GM18868 (cell line): ENCODE measurements at regions not wholly inside any gene's neighbourhood (a gene's known extent, or its start where the extent isn't known, plus 50 kb on each side); places are given as distances from the start of the nearest gene placed in this dataset.

ENCODE experiments used
- ATAC-seq: cut with Tn5 transposase; IDR thresholded peaks from one replicate; pipeline ENCODE4 v1.9.1; 2021; ENCODE audit warnings: mild to moderate bottlenecking, moderate library complexity; ENCODE audit not compliant: unreplicated experiment

DNA sequence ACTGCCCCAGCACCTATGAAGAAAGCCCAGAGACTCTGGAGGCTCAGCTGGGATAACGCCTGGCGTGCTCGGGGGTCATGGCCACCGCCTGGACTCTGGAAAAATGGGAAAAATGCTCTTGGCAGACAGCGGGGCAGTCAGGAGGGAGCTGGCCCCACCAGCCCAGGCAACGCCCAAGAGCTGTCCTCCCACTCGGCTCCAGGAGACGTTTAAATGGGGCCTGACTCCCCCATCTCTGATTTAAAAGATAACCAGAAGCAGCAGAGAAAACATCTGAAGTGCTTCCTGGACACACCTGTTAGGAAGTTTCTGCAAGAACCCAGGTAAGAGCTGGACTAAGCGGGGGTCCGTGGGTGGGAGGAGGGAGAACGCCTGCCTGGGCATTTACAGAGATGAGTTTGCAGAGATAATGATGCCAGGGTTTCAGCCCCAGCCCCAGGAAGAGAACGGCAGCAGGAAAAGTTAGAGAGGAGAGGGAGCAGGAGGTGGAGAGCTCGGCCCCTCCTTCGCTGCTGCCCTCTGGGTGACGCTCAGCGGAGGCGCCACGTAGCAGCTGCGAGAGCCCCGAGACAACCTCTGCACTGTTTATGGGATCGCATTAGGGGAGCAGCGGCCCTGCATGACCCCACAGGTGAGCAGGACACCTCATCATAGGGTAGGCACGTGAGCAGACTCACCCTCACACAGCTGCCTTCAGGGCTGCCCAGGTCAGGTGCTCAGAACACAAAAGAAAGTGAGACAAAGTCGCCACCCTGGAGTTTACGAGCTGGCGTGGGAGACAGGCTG, 83.5 kb upstream of the INSIG1 start:
- ATAC-seq, result no peak

DNA sequence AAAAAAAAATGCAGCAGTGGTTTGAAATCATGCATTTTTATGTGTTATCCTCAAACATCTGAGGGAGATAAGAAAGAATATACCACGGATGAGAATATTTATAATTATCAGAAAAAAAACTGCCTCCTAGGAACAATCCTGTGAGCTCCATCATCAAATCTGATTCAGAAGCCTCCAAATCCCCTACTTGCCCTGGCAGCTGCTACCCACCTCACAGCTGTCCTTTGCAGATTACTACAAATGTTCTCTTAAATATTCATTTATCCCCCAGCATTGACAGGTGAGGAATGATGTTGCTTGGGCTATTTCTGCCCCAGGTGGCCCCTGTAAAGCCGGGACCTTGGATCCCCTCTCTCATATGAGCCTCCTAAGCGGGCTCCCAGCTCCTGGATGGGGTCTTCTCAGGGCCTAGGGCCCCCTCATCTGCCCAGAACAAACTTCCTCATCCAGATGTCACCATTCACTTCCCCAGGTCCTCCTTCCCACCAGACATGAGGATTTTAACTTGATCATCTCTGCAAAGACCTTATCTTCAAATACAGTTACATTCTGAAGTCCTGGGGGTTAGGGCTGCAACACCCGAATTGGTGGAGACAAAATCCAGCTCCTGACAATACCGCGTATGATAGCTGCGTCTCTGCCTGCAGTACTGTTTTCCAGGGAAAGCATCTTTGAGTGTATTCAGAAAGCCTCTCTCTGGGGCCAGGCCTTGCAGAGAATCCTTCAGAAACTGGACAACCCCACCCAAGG, 81.9 kb upstream of the INSIG1 start:
- ATAC-seq, result no peak

DNA sequence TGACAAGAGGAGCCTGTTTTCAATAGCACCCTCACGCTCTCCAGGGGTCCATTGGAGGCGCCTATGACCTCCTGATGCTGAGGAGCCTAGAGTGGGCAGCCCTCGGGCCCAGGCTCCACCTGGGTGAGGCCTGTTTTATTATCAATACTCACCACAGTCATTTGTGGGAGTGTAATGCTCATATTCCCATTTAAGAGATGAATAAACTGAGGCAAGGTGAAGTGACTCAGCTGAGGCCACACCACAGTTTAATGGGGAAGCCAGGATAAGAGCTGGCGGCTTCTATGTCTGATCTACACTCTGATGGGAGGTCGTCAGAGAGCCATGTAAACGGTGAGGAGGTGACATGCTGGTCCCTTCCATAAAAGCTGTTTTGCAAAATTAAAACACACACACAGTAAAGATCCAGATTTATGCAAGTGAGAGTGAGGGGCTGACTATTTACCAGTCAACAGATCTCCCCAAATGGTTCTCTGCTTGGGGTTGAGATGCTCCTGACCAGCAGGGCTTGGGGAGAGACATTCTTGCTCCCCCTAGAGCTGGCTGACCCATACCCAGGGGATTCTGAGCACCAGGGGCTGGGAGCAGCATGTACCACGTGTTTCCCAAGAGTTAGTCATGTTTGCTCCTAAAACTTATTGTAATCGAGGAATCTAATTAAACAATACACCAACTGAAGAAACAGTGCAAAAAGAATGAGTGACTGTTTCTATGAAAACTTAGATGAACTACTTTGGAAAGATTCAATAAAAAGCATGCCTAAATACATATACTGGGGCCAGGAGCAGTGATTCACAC, 81.0 kb upstream of the INSIG1 start:
- ATAC-seq, result no peak

DNA sequence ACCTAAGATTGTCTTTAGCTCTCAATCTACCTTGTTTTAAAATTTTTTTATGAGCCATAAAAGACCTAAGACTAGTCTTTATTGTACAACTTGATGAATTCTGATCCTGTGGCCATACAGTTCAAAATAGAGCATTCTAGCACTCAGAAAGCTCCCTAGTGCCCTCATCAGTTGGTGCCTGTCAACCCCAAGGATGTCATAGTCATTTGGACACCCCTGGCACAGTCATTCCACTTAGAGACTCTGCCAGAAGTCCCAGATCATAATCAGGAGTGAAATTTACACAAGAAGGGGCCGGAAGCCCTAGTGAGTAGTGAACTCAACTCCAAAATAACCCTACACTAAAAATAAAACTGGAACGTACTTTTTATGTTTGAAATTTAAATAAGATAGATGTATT, 80.0 kb upstream of the INSIG1 start:
- peak; percentile 71 for ATAC-seq

DNA sequence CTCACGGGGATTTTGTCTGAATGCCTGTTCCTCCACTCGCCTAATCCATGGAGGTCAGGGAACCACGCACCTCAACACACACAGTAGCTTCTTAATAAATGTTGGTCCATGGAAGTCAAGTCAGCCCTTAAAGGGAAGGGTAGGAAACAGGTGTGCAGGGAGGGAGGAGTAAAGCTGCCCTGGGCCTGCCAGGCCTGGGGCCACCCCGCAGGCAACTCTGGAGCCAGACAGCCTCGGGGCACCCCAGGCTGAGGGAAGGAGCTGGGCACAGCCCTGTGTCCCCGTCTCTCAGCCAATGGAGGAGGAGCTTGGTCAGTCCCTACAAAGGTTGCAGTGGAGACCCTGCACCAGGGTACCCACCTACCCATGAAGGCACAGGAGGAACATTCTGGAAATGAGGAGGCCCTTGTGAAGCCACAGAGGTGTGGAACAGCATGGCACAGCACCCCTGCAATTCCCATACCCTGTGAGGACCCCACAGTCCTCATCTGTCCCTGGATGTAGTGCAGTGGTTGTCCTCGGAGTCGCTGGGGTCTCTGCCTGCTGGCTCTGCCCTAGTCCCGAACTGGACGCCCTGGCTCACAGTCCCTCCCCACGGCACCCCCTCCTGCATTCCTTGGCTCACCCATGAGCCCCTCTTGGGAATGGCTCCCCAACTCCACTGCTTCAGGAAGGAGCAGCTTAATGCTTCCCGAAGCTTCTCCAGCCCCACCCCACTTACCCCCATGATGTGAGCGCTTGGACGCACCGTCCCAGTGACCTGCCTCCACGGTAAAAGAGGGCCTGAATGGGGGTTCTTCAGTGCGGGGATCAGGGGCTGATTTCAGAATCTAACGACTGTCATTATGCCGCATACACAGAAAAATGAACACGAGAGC, 79.2 kb upstream of the INSIG1 start:
- ATAC-seq, result no peak

DNA sequence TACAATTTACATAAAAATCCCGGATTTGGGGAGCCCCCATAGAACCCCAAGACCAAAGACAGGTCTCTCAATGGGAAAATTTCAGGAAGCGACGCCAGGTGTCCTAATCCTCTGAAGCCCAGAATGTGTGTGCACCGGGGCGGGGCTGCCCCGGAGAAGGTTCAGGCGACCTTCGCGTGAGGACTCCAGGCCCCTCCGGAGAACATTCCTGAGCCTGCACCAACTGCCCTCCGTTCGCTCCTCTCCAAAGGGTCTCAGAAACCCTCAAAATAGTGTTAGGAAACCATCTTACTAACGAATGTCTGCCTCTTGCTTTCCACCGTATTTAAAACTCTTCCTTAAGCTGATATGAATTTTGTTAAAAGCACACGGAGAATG, 78.5 kb upstream of the INSIG1 start:
- no peak for ATAC-seq

DNA sequence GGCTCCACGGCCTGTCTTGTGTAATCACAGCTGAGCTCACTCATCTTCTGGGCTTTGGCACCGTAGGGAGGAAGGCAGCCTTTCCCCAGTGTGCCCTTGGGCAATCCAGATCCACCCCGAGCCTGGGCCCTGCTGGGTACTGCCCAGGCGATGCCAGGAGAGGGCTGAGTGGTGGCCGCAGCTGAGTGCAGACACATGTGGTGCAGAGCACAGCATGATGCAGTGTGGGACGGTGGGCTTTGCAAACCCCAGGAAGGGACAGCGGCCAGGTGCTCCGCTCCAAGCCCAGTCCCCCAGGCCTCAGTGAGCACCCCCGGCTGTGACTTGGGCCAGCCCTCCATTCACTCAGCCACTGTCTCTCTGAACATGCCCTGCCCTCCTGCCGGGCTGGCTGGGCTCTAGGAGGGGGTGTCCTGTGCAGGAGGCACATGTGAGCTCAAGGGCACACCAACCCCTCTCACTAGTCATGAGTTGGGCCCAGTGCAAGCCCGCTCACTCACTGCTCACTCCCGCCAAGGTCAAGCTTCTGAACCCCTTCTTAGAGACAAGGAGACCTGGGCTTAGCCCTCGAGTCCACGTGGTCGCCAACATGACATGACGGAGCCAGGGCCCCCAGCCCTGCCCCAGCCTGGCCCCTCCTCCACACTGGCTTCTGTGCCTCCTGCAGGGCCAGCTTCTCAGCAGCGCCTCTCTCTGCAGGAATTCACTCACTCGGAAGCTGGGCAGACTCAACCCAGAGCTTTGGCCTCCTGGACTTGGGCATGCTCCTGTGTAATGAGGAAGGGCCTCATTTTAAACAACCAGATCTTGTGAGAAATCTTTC, 77.5 kb upstream of the INSIG1 start:
- no peak for ATAC-seq

DNA sequence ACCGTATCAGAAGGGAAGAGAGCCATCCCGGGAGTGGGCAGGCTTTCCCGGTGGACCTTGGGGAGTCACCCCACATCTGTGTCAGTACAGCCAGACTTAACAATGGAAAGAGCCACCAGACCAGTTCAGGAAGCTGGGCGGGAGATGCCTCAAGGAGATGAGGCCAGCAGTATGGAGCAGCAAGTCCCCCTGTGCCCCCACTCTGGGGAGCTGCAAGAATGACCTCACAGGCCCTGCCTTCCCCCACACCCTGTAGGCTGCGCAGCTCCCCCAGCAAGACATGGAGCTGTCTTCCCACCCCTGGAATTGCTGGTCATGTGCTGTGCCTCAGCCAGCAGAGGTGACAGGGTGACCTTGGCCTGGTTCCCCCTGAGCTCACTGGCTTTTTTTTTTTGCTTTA, 76.8 kb upstream of the INSIG1 start:
- no peak for ATAC-seq

DNA sequence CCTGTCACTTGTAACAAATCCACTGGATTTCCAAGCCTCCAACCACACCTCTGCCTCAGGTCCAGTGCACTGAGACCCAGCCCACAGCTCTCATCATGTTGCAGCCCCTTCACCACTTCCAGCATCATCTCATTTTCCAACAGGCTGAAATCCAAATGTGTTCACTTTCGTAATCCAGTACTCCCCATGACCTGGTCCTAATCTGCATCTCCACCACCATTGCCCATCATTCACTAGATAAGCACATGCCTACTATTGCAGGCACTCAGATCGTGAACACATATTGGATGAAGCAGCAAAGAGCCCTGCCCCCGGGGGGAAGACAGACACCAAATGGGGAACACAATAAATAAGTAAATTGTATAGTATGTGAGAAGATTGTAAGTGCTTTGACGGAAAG, 76.1 kb upstream of the INSIG1 start:
- no peak for ATAC-seq

DNA sequence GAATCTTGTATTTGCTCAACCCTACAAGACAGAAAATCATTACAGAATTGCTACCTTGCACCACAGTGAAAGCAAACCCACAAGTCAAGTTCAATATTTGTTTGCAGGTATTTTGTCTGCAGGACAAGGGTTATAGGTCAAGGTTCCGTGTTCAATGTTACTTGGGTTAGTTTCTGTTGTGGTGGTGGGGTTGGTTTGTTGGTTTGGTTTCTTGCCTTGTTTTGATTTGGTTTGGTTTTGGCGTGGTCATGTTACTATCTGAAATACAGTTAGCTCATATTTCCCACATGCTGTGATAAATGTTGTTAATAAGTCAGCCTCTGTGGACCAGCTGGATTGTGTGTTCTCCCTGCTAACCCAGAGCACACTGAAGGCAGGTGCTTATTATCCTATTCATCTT, 75.6 kb upstream of the INSIG1 start:
- ATAC-seq, result no peak

DNA sequence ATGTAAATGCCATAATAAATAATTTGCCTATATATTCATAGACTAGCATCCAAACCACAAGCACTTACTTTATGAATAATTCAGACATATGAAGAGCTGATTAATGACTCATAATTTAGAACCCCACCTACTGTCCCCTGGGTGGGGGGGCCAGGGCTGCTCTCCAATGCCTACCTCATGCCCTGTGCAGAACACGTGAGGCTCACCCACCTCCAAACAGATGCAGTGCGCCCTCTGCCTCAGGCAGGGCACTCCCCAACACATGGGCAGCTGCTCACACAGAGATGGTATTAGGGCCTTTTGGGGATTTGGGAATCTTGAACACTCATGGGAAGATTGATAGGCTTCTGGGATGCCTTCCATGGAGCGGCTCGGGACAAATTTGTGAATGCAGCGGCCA, 75.1 kb upstream of the INSIG1 start:
- no peak for ATAC-seq

DNA sequence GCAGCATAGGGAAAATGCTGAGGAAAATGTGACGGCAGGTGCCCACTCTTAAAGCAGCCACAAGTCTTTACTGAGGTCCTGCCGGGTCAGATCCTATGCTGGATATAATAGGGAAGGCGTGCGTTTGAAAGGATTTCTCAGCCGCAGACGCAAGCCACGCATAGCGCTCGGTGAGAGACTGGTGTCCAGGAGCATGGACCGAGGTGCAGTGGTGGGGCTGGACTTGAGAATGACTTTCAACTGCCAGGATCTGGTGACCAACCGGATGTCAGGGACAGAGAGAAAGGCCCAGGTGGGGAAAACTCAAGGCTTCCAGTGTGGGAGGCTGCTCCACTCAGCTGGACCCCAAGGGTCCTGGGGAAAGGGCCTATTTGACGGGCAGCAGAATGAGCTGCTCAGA, 74.7 kb upstream of the INSIG1 start:
- ATAC-seq, result no peak

DNA sequence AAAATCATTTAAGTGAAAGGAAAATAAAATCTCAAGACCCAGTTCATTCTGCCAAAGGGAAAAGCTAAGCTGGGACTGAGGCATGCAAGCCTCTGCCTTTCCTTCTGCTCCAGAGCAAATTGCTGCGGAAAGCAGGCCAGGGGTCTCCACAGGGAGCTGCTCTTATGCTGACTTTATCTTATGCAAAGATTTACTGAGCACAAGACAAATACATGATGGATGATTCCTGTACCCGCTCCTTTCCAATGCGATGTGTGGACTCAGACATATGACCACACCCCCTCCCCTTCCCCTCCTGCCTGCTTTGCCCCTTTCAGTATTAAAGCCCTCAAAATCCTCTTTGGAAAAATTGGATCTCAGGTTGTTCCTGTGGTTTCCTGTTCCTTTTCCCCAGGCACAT, 74.2 kb upstream of the INSIG1 start:
- no peak for ATAC-seq

DNA sequence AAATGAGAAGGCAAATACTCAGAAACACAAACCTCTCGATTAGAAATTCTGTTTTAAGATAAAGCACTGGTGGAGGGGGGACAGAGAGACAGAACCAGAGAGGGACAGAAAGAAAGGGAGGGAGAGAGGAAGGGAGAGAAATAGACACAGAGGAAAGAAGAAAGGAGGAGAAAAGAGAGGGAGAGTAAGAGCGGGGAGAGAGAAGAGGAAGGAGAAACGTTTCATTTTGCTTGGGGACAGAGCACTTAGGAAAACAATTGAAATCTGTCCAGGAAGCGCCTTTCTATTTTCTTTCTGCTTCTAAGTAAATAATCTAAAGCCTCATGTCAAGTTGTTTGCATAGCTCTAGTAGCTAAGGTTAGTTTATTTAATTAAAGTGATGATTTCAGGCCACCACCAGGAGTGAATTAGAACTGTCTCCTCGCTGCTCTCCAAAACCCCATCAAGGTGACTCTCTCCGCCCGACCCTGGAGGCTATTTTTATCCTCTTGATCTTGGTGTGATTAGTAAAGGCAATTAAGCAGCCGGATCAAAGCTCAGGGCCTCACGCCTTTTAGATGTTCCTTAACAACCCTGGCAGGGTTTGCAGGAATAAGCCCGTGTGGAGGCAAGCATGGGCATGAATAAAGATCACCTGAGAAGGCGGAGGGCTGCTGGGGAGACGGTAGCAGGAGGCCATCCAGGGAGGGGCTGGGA, 73.4 kb upstream of the INSIG1 start:
- no peak for ATAC-seq

DNA sequence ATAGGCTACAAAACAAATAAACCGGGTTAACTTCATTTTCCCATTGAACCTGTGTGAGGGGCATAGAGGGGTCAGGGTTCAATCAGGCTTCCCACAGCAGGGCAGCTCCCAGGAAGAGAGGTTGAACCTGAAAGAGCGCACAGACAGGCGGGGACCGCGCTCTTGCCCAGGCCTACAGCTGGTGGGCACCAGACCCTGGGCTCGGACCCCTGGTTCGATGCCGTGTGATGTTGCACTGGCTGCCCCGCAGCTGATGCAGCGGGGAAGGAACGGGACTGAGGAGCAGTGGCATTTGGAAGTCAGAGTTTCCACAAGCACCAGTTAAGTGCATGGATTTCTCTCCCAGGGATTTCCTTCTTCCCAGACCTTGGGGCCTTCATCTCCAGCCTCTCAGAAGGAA, 72.6 kb upstream of the INSIG1 start:
- ATAC-seq, result no peak

DNA sequence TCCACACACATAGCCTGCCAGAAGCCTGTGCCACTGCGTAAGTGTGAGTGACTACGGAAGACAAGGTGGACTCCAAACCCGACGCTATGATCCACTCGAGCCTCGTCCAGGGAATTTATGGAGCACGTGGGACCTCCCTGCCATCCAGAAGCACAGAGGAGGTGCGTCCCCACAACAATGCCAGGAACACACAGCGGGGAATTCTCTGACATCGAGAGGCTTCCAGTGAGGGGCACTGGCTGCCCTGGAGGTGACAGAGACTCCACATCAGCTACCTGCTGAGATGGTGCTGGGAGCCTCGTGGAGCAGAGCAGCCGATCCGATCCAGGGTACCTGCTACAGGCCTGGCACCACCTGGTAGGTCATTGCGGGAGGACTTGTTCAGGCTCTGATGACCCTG, 72.2 kb upstream of the INSIG1 start:
- no peak for ATAC-seq

DNA sequence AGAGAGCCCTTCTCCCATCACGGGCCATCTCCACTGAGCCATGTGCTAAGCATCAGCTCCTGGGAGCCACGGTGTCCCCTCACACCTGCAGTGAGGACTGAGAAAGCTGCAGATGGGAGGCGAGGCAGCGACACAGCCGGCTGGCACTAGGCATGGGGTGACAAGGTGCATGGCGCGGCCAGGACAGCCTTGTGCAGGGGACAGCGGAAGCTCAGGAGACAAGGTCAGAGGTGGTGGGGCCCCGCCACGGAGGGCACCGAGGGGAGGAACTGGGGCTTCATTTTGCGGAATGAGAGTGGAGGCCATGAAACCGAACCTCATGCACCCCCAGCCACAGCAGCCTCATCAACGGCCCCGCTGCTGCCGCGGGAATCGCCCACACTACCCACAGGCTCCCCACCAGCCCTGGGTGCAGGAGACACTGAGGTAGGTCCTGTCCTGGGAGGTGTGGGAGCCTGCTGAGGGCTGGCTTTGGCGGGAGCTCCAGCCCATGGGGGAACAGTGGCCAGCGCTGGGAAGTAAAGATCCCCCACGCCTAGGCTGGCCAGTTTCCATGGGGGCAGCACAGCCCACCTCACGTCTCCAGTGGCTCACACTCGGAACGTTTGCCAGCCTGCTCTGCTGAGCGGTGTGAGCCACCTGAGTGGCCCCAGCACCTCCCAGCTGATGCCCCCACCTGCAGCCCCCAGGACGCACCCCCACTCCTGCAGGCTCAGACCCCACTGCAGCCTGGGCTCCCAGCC, 71.2 kb upstream of the INSIG1 start:
- no peak for ATAC-seq

DNA sequence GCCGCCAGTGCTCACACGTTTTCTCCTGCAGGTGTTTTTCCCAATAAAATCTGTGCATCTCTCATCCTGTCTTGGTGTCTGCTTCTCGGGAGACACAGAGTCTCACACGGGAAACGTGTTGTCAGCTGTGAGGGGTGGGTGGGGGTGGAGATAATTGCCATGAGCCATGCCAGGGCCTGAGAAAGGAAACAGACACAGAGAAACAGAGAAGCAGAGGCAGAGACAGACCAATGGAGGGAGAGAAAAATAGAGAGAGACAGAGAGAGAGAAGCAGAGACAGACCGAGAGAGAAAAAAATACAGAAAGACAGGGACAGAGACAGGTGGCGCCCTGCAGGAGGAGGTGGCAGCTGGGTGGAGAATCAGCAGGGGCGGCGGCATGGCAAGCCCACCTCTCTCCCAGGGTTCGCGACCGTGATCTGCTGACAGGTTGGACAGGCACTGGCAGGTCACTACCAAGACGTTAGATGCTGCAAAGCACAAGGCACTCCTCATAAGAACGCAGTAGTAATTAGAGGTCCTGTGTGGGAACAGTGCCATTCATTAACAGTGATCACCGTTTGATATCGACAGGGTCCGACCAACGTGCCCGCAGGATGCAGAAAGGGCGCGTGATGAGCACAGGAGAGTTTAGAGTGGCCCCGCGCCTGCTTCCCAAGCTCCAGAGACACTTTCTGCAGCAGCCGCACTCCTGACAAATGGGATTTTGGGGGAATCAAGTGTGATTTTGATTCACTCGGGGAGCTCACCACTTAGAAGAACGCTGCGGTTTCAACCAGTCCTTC, 70.5 kb upstream of the INSIG1 start:
- ATAC-seq, result no peak
